Lower leg skin (tissue), 4 donors: ENCODE measurements at regions not wholly inside any gene's neighbourhood (a gene's known extent, or its start where the extent isn't known, plus 50 kb on each side); places are given as distances from the start of the nearest gene placed in this dataset.
"Not testable (repeated sequence)": the region's sequence is repeated elsewhere in the genome, so short reads cannot be mapped to it uniquely, and the experiment has no call there.

Experiments used
- DNase-seq, 2 donors: peaks; one replicate each; pipeline ENCODE4 v3.0.0-alpha.2; 2019; ENCODE audit warnings: low spot score in 2 of 2
- H3K4me3 ChIP-seq: fragments of 200-600 bp; sonication (generic); 2 replicates; pipeline ENCODE4 v1.5.1; 2017; ENCODE audit warnings: mild to moderate bottlenecking, low read depth; ENCODE audit not compliant: poor library complexity, severe bottlenecking
- CTCF ChIP-seq, 3 donors: fragments of 450-650 bp; IDR thresholded peaks; one replicate each; pipeline ENCODE4 v1.5.1; 2016; ENCODE audit warnings: antibody characterized with exemption in 3 of 3, mild to moderate bottlenecking in 3 of 3, moderate library complexity in 2 of 3
- POLR2A ChIP-seq, 2 donors: fragments of 450-650 bp; IDR thresholded peaks; one replicate each; pipeline ENCODE4 v1.6.1; 2016 to 2017; ENCODE audit warnings: antibody characterized with exemption in 2 of 2, mild to moderate bottlenecking in 1 of 2, moderate library complexity in 1 of 2
- WGBS, 2 donors: methylation state at CpG; one replicate each; pipeline ENCODE4 v1.1.5; 2018; 5-methylcytosine and 5-hydroxymethylcytosine counted together
- intact Hi-C: fragments of 100-400 bp; cut with DNase I; formaldehyde crosslinking; loops from one replicate; pipeline ENCODE4 v1.15.0; 2023; ENCODE audit warnings: low total_unique reads

GRCh38 chr9:42239445-42240260 lies 56.2 kb downstream of the SPATA31A6 start:
- DNase-seq, intact Hi-C loops, H3K4me3 ChIP-seq: not testable (repeated sequence)
- WGBS, 2 donors = 39 to 53% methylated on average over 1 of the region's 1 CpG

- DNase-seq, H3K4me3 ChIP-seq, intact Hi-C loops: not testable (repeated sequence)
- WGBS, 2 donors = 4 to 5% methylated on average over 1 of the region's 1 CpG
These were observed 56.8 kb downstream of the SPATA31A6 start for GRCh38 chr9:42240261-42240579.

GRCh38 chr9:42243211-42243610 lies 59.8 kb downstream of the SPATA31A6 start:
- DNase-seq = not testable (repeated sequence)

GRCh38 chr9:42243822-42244221 lies 60.4 kb downstream of the SPATA31A6 start:
- H3K4me3 ChIP-seq, DNase-seq, intact Hi-C loops: not testable (repeated sequence)
- WGBS, 2 donors = 73 to 76% methylated on average over 3 of the region's 3 CpGs

More at GRCh38 chr9:42243211-42243610, 59.8 kb downstream of the SPATA31A6 start:
- whole genome bisulfite sequencing, 2 donors = 82 to 90% methylated on average over 2 of the region's 2 CpGs
- intact Hi-C loops, H3K4me3 ChIP-seq: not testable (repeated sequence)

GRCh38 chr9:42268729-42269128 lies 85.3 kb downstream of the SPATA31A6 start:
- H3K4me3 ChIP-seq, intact Hi-C loops, DNase-seq: not testable (repeated sequence)
- WGBS, 2 donors = 79 to 80% methylated on average over 6 of the region's 6 CpGs

- 85 to 86% methylated on average over 11 of the region's 11 CpGs for WGBS, 2 donors
- DNase-seq, intact Hi-C loops, H3K4me3 ChIP-seq: not testable (repeated sequence)
These were observed 85.7 kb downstream of the SPATA31A6 start for GRCh38 chr9:42269171-42269570.

- 81 to 91% methylated on average over 1 of the region's 1 CpG for WGBS, 2 donors
- DNase-seq, H3K4me3 ChIP-seq, intact Hi-C loops: not testable (repeated sequence)
These were observed 89.7 kb downstream of the SPATA31A6 start for GRCh38 chr9:42273191-42273590.

GRCh38 chr9:42275141-42275540 lies 91.7 kb downstream of the SPATA31A6 start:
- intact Hi-C loops = no loop called here

GRCh38 chr9:42282531-42283178 lies 99.2 kb downstream of the SPATA31A6 start:
- intact Hi-C loops = not testable (repeated sequence)
- WGBS, 2 donors = 80 to 81% methylated on average over 7 of the region's 7 CpGs

More at GRCh38 chr9:42275141-42275540, 91.7 kb downstream of the SPATA31A6 start:
- no peak for DNase-seq
- H3K4me3 ChIP-seq = no peak overlapping the region
- 78 to 82% methylated on average over 9 of the region's 9 CpGs for WGBS, 2 donors
- TF ChIP-seq CTCF (IDR thresholded peaks at IDR 0.05) (no peak), POLR2A (IDR thresholded peaks at IDR 0.05) (no peak)

GRCh38 chr9:42283179-42283543 lies 99.7 kb downstream of the SPATA31A6 start:
- WGBS, 2 donors = 79% methylated on average over 2 of the region's 2 CpGs
- H3K4me3 ChIP-seq, DNase-seq, intact Hi-C loops: not testable (repeated sequence)

More at GRCh38 chr9:42282531-42283178, 99.2 kb downstream of the SPATA31A6 start:
- not testable (repeated sequence) for DNase-seq, H3K4me3 ChIP-seq

- H3K4me3 ChIP-seq, intact Hi-C loops, DNase-seq: not testable (repeated sequence)
- WGBS, 2 donors = 75 to 77% methylated on average over 7 of the region's 7 CpGs
These were observed 102.8 kb downstream of the SPATA31A6 start for GRCh38 chr9:42286145-42286845.

GRCh38 chr9:42288002-42288864 lies 104.8 kb downstream of the SPATA31A6 start:
- 85 to 91% methylated on average over 44 to 49 of the region's 51 CpGs for WGBS, 2 donors
- DNase-seq, H3K4me3 ChIP-seq, intact Hi-C loops: not testable (repeated sequence)

GRCh38 chr9:42288865-42289229 lies 105.4 kb downstream of the SPATA31A6 start:
- H3K4me3 ChIP-seq, intact Hi-C loops, DNase-seq: not testable (repeated sequence)
- 91 to 99% methylated on average over 6 to 8 of the region's 11 CpGs for WGBS, 2 donors
